K562 (cell line): ENCODE measurements at regions not wholly inside any gene's neighbourhood (a gene's known extent, or its start where the extent isn't known, plus 50 kb on each side); places are given as distances from the start of the nearest gene placed in this dataset.

Experiments
- ATAC-seq: fragments of 200-7000 bp; cut with Tn5 transposase; 3 replicates; pipeline ENCODE4 v1.9.1; 2020; ENCODE audit warnings: moderate library complexity
- BruUV-seq: library from RNA; stranded (reverse); fragments of 400-500 nt; replicated peaks from 2 replicates; lab custom pipeline; 2021; lab: Mats Ljungman, UMichigan
- CTCF ChIA-PET: fragments of 300-600 bp; formaldehyde crosslinking; extraction: SDS; loops from one replicate; lab custom pipeline; 2021; ENCODE audit warnings: low intra/inter-chr PET ratio; lab: Yijun Ruan, JAX
- POLR2A ChIA-PET: fragments of 300-600, 350-650 bp; sonication (Branson Sonifier 250); formaldehyde crosslinking; extraction: SDS; loops from one replicate; lab custom pipeline; 2021; ENCODE audit warnings: antibody characterized with exemption, inconsistent platforms; lab: Yijun Ruan, JAX
- DNase-seq, 4 experiments: peaks; one replicate each; pipeline versions ENCODE4 v3.0.0 to v3.0.0-alpha.2; 2011 to 2018; ENCODE audit warnings: low spot score in 3 of 4, mixed read lengths in 3 of 4; ENCODE audit errors: extremely low read depth in 1 of 4
- FAIRE-seq: peaks from 2 replicates; lab custom pipeline; 2011; peaks lifted over from hg19 to GRCh38; lab: Jason Lieb, UNC
- H2AFZ ChIP-seq: 2 replicates; pipeline ENCODE4 v1.6.0; 2011; ENCODE audit warnings: low read depth, low read length, control low read depth, inconsistent platforms
- H3K27ac ChIP-seq: fragments of 200-600 bp; 3 replicates; pipeline ENCODE4 v1.8.0; 2011; ENCODE audit warnings: low read depth, mild to moderate bottlenecking, control low read depth, inconsistent platforms, low read length, moderate library complexity, mixed read lengths; ENCODE audit errors: extremely low read depth
- H3K27me3 ChIP-seq, 2 experiments: fragments of 300-600 bp in 1 of 2; 2 replicates in 1 of 2; 3 replicates in 1 of 2; pipeline versions ENCODE4 v1.6.0 to v1.8.0; 2011; ENCODE audit warnings: inconsistent platforms in 2 of 2, low read length in 2 of 2, mild to moderate bottlenecking in 1 of 2, mixed read lengths in 1 of 2, moderate library complexity in 1 of 2; ENCODE audit not compliant: control insufficient read depth in 2 of 2, insufficient read depth in 2 of 2
- H3K36me3 ChIP-seq: fragments of 300-600 bp; 3 replicates; pipeline ENCODE4 v1.8.0; 2011; ENCODE audit warnings: mild to moderate bottlenecking, low read length, inconsistent platforms; ENCODE audit not compliant: control insufficient read depth, insufficient read depth
- H3K4me1 ChIP-seq, 2 experiments: fragments of 200-600 bp in 1 of 2; replicated peaks in 1 of 2; 2 replicates in 1 of 2; 3 replicates in 1 of 2; pipeline versions ENCODE4 v1.5.1 to v1.8.0; 2011; ENCODE audit warnings: inconsistent platforms in 2 of 2, low read length in 2 of 2, mild to moderate bottlenecking in 1 of 2, mixed read lengths in 1 of 2, moderate library complexity in 1 of 2; ENCODE audit not compliant: control insufficient read depth in 2 of 2, insufficient read depth in 2 of 2
- H3K4me2 ChIP-seq: 2 replicates; pipeline ENCODE4 v1.6.1; 2011; ENCODE audit warnings: low read length, control low read depth, inconsistent platforms, mixed read lengths; ENCODE audit not compliant: insufficient read depth
- H3K4me3 ChIP-seq: fragments of 200-600 bp; sonication (generic), shearing (Covaris generic); 2 replicates; pipeline ENCODE4 v1.5.1; 2016; ENCODE audit warnings: control low read depth, inconsistent platforms
- H3K79me2 ChIP-seq: fragments of 200-600 bp; 3 replicates; pipeline ENCODE4 v1.8.0; 2011; ENCODE audit warnings: low read length, inconsistent platforms; ENCODE audit not compliant: control insufficient read depth, insufficient read depth
- H3K9ac ChIP-seq, 2 experiments: 2 replicates each; pipeline versions ENCODE4 v1.6.0 to v1.6.1; 2011; ENCODE audit warnings: low read depth in 2 of 2, low read length in 2 of 2, control low read depth in 1 of 2, inconsistent platforms in 1 of 2, mild to moderate bottlenecking in 1 of 2, mixed read lengths in 1 of 2; ENCODE audit not compliant: insufficient read depth in 1 of 2
- H3K9me1 ChIP-seq: one replicate; pipeline ENCODE4 v1.6.0; 2011; ENCODE audit warnings: inconsistent platforms, mild to moderate bottlenecking, low read length, moderate library complexity; ENCODE audit not compliant: control insufficient read depth, insufficient read depth
- H3K9me3 ChIP-seq: replicated peaks from 2 replicates; pipeline ENCODE4 v1.5.1; 2011; ENCODE audit warnings: low read depth, low read length, inconsistent platforms; ENCODE audit not compliant: control insufficient read depth, insufficient read depth
- H4K20me1 ChIP-seq: replicated peaks from 2 replicates; pipeline ENCODE4 v1.6.1; 2011; ENCODE audit warnings: low read length, inconsistent platforms, mixed read lengths; ENCODE audit not compliant: control insufficient read depth, insufficient read depth
- CBFA2T2 ChIP-seq: fragments of 450-650 bp; conservative IDR thresholded peaks from 2 replicates; pipeline ENCODE4 v1.6.1; 2017; ENCODE audit warnings: mild to moderate bottlenecking
- CBFA2T3 ChIP-seq: fragments of 450-650 bp; IDR thresholded peaks from 2 replicates; pipeline ENCODE4 v1.6.1; 2017
- GATAD2A ChIP-seq: fragments of 450-650 bp; IDR thresholded peaks from 2 replicates; pipeline ENCODE4 v1.6.1; 2017
- HLTF ChIP-seq: fragments of 450-650 bp; IDR thresholded peaks from 2 replicates; pipeline ENCODE4 v1.6.1; 2016
- HOXB6 ChIP-seq: fragments of 250-450 bp; sonication (Bioruptor Pico); IDR thresholded peaks from 2 replicates; pipeline ENCODE4 v1.5.1; 2022; ENCODE audit warnings: mild to moderate bottlenecking, borderline replicate concordance
- NR2C2 ChIP-seq, 2 experiments: fragments of 200-800 bp in 1 of 2; sonication (Bioruptor generic) in 1 of 2; sonication (generic) in 1 of 2; formaldehyde crosslinking in 1 of 2; IDR thresholded peaks; 2 replicates each; pipeline versions ENCODE4 v1.6.1 to v1.8.0; 2016 to 2022; ENCODE audit warnings: mild to moderate bottlenecking in 1 of 2, missing compliant biosample characterization in 1 of 2, missing genetic modification characterization in 1 of 2, missing genetic modification reagents in 1 of 2
- POLR2A ChIP-seq: fragments of 450-650 bp; conservative IDR thresholded peaks from 2 replicates; pipeline ENCODE4 v1.6.1; 2016
- POLR2H ChIP-seq: IDR thresholded peaks from 2 replicates; pipeline ENCODE4 v1.6.1; 2016; ENCODE audit warnings: missing genetic modification characterization, low read depth, mild to moderate bottlenecking, control low read depth, missing compliant biosample characterization, moderate library complexity
- SMAD1 ChIP-seq: fragments of 150-350 bp; IDR thresholded peaks from 2 replicates; pipeline ENCODE4 v1.6.1; 2014; ENCODE audit warnings: low read length, low read depth; ENCODE audit not compliant: partially characterized antibody
- SMAD4 ChIP-seq: fragments of 250-450 bp; sonication (Bioruptor Pico); conservative IDR thresholded peaks from 2 replicates; pipeline ENCODE4 v1.8.0; 2021; ENCODE audit warnings: inconsistent platforms, mild to moderate bottlenecking, moderate library complexity
- SREBF1 ChIP-seq: fragments of 150-350 bp; IDR thresholded peaks from 2 replicates; pipeline ENCODE4 v1.6.1; 2014; ENCODE audit warnings: antibody characterized with exemption, low read depth, low read length, borderline replicate concordance
- ZFPM2 ChIP-seq: fragments of 250-450 bp; sonication (Bioruptor Pico); IDR thresholded peaks from 2 replicates; pipeline ENCODE4 v1.5.1; 2022; ENCODE audit warnings: mild to moderate bottlenecking
- ZNF436 ChIP-seq: fragments of 250-450, 450-650 bp; sonication (Bioruptor Pico); formaldehyde crosslinking; IDR thresholded peaks from 2 replicates; pipeline ENCODE4 v1.7.0; 2020; ENCODE audit warnings: mild to moderate bottlenecking
- in situ Hi-C: fragments of 300-500 bp; cut with MboI; formaldehyde crosslinking; loops from 4 replicates; pipeline ENCODE4 v1.15.0; 2018; ENCODE audit warnings: inconsistent platforms, mixed read lengths
- intact Hi-C: fragments of 100-400 bp; cut with micrococcal nuclease; formaldehyde crosslinking; loops from 2 replicates; pipeline ENCODE4 v1.14.2; 2022
- TF ChIP-seq, protein P1 (sequence below), 3 experiments: fragments of 200-800 bp in 1 of 3; sonication (Bioruptor generic) in 1 of 3; sonication (generic) in 1 of 3; formaldehyde crosslinking in 1 of 3; IDR thresholded peaks; 2 replicates each; pipeline versions ENCODE4 v1.6.1 to v1.8.0; 2016 to 2022; ENCODE audit warnings: mild to moderate bottlenecking in 2 of 3, missing compliant biosample characterization in 2 of 3, missing genetic modification characterization in 2 of 3, missing genetic modification reagents in 1 of 3
- TF ChIP-seq, protein P2 (sequence below): fragments of 450-650 bp; IDR thresholded peaks from 2 replicates; pipeline ENCODE4 v1.6.1; 2016; ENCODE audit warnings: low read depth

DNA sequence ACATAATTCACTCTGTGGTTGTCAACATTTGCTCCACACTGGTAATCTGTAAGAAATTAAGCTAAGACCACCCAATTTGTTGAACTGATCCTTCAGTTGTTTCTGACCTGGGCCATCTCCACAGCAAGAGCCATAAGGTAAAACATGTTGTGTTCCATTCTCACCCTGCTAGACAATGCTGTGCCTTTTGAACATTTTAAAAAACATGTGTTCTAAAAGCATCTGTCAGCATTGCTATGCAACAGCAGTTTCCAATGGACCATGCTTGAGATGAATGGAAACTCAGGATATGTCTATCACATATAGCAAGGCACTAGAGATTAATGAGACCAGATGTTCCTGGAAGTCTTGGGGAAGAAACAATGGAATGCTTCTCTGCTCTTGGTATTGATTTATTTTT, 455.1 kb upstream of the RGMB start:
- in situ Hi-C loops, result no loop called here
- H3K27me3 ChIP-seq, result no peaks in the 10 kb centered on the region
- H3K9ac ChIP-seq, result no peak overlapping the region
- FAIRE-seq (no peak), DNase-seq (no peak), ATAC-seq (no peak)
- POLR2A ChIA-PET, result no interaction called here
- H3K9me1 ChIP-seq, result no peaks in the 10 kb centered on the region
- no peak overlapping the region for H3K27ac ChIP-seq
- CTCF ChIA-PET, result no interaction called here
- no peaks in the 10 kb centered on the region for H3K4me1 ChIP-seq
- intact Hi-C loops, result no loop called here
- no peaks in the 10 kb centered on the region for H3K36me3 ChIP-seq
- no TSS peak for BruUV-seq
- H3K9me3 ChIP-seq, result no peaks in the 10 kb centered on the region
- no peak overlapping the region for H3K4me2 ChIP-seq
- H3K4me3 ChIP-seq, result no peak overlapping the region
- no peaks in the 10 kb centered on the region for H3K79me2 ChIP-seq
- no peaks in the 10 kb centered on the region for H4K20me1 ChIP-seq
- H2AFZ ChIP-seq, result no peak overlapping the region
- TF ChIP-seq HLTF (no peak), ZFPM2 (no peak), ZNF436 (no peak), POLR2H (tag) (no peak), POLR2A (no peak), NR2C2 (CRISPR knock-in tag; IDR thresholded peaks at IDR 0.05) (no peak), NR2C2 (tag; IDR thresholded peaks at IDR 0.05) (no peak), CBFA2T3 (no peak), CBFA2T2 (no peak), HOXB6 (CRISPR knock-in tag) (no peak), SREBF1 (no peak), SMAD1 (no peak), GATAD2A (no peak), SMAD4 (no peak)
- TF ChIP-seq, protein P1, sequence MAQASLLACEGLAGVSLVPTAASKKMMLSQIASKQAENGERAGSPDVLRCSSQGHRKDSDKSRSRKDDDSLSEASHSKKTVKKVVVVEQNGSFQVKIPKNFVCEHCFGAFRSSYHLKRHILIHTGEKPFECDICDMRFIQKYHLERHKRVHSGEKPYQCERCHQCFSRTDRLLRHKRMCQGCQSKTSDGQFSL (CRISPR knock-in tag; IDR thresholded peaks at IDR 0.05), result no peak
- TF ChIP-seq, protein P1 (tag; IDR thresholded peaks at IDR 0.05), result no peak
- TF ChIP-seq, protein P2, sequence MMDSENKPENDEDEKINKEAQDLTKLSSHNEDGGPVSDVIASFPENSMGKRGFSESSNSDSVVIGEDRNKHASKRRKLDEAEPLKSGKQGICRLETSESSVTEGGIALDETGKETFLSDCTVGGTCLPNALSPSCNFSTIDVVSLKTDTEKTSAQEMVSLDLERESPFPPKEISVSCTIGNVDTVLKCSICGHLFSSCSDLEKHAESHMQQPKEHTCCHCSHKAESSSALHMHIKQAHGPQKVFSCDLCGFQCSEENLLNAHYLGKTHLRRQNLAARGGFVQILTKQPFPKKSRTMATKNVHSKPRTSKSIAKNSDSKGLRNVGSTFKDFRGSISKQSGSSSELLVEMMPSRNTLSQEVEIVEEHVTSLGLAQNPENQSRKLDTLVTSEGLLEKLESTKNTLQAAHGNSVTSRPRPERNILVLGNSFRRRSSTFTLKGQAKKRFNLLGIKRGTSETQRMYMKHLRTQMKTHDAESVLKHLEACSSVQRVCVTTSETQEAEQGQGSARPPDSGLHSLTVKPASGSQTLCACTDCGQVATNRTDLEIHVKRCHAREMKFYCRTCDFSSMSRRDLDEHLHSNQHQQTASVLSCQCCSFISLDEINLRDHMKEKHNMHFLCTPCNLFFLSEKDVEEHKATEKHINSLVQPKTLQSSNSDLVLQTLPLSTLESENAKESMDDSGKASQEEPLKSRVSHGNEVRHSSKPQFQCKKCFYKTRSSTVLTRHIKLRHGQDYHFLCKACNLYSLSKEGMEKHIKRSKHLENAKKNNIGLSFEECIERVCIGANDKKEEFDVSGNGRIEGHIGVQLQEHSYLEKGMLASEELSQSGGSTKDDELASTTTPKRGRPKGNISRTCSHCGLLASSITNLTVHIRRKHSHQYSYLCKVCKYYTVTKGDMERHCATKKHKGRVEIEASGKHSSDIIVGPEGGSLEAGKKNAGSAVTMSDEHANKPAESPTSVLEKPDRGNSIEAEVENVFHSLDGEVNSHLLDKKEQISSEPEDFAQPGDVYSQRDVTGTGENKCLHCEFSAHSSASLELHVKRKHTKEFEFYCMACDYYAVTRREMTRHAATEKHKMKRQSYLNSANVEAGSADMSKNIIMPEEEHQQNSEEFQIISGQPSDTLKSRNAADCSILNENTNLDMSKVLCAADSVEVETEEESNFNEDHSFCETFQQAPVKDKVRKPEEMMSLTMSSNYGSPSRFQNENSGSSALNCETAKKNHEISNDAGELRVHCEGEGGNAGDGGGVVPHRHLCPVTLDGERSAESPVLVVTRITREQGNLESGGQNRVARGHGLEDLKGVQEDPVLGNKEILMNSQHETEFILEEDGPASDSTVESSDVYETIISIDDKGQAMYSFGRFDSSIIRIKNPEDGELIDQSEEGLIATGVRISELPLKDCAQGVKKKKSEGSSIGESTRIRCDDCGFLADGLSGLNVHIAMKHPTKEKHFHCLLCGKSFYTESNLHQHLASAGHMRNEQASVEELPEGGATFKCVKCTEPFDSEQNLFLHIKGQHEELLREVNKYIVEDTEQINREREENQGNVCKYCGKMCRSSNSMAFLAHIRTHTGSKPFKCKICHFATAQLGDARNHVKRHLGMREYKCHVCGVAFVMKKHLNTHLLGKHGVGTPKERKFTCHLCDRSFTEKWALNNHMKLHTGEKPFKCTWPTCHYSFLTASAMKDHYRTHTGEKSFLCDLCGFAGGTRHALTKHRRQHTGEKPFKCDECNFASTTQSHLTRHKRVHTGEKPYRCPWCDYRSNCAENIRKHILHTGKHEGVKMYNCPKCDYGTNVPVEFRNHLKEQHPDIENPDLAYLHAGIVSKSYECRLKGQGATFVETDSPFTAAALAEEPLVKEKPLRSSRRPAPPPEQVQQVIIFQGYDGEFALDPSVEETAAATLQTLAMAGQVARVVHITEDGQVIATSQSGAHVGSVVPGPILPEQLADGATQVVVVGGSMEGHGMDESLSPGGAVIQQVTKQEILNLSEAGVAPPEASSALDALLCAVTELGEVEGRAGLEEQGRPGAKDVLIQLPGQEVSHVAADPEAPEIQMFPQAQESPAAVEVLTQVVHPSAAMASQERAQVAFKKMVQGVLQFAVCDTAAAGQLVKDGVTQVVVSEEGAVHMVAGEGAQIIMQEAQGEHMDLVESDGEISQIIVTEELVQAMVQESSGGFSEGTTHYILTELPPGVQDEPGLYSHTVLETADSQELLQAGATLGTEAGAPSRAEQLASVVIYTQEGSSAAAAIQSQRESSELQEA, result no peak
